Natural killer cell treated with Interleukin-12 subunit alpha and Interleukin-12 subunit beta and Interleukin-15 and Interleukin-18, amount 100 ng/mL, for 72 hours (primary cell): ENCODE measurements at regions not wholly inside any gene's neighbourhood (a gene's known extent, or its start where the extent isn't known, plus 50 kb on each side); places are given as distances from the start of the nearest gene placed in this dataset.

ENCODE experiments used
- ATAC-seq, 2 donors: fragments of 150-1000 bp; cut with Tn5 transposase in 1 of 2; sonication (Bioruptor Pico), chemical (Tn5 transposase) in 1 of 2; 2 replicates each; pipeline ENCODE4 v1.10.0; 2021
- DNase-seq: peaks from one replicate; pipeline ENCODE4 v3.0.0; 2022; ENCODE audit warnings: low spot score
- H3K27ac Mint-ChIP-seq, 2 donors: 1 replicate in 1 of 2; 2 replicates in 1 of 2; pipeline ENCODE4 v1.8.0; 2022; ENCODE audit warnings: mixed read lengths in 2 of 2, mild to moderate bottlenecking in 1 of 2, moderate library complexity in 1 of 2
- H3K27me3 Mint-ChIP-seq, 2 donors: 1 replicate in 1 of 2; 2 replicates in 1 of 2; pipeline ENCODE4 v1.8.0; 2022; ENCODE audit warnings: mixed read lengths in 2 of 2
- H3K36me3 Mint-ChIP-seq: one replicate; pipeline ENCODE4 v1.8.0; 2022; ENCODE audit warnings: mixed read lengths
- H3K4me1 Mint-ChIP-seq, 2 donors: 1 replicate in 1 of 2; 2 replicates in 1 of 2; pipeline ENCODE4 v1.8.0; 2022; ENCODE audit warnings: low read depth in 2 of 2, mixed read lengths in 2 of 2, mild to moderate bottlenecking in 1 of 2
- H3K4me3 Mint-ChIP-seq: one replicate; pipeline ENCODE4 v1.8.0; 2022; ENCODE audit warnings: mixed read lengths
- H3K9me3 Mint-ChIP-seq: 2 replicates; pipeline ENCODE4 v1.8.0; 2022; ENCODE audit warnings: mixed read lengths

DNA sequence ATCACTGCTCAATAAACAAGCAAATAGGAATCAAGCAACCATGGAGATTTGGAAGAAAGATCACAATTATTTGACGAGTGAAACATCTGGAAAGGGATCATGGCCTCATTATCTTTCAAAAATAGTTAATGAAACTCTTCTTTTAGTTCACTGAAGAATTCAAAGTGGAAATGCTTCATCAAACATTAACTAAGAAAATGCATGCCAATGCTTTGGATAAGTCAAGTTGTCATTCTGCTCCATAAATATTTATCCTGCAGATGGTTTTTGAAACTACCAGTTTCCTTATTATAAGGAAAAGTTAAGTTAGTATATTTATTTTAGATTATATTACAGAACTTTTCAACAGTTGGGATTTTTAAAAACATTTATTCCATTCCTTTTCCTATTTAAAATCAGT lies 206.5 kb upstream of the ADGRL2 start:
- no peaks in the 10 kb centered on the region for H3K36me3 Mint-ChIP-seq
- DNase-seq = no peak
- no peak overlapping the region for H3K27ac Mint-ChIP-seq
- H3K4me3 Mint-ChIP-seq = no peak overlapping the region
- peaks cover 13% of the 10 kb centered on the region for H3K9me3 Mint-ChIP-seq
- H3K4me1 Mint-ChIP-seq = no peaks in the 10 kb centered on the region
- ATAC-seq = no peak
- no peaks in the 10 kb centered on the region for H3K27me3 Mint-ChIP-seq

DNA sequence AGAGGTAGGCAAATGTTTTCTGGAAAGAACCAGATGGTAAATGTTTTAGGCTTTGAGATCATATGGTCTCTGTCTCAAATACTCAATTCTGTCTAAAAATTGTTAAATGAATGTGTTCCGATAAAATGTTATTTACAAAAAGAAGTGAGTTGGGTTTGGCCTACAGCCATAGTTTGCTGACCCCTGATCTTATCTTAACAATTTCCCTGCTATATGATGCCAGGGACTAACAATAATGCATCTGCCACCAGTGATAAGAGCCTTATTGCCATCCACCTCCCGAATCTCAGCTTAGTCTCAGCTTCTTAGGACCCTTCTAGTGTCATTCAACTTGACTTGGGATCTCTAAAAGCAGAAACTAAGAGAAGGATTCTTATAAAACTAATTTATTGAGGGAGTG lies 208.5 kb upstream of the ADGRL2 start:
- ATAC-seq (no peak), DNase-seq (no peak)
- no peaks in the 10 kb centered on the region for H3K27me3 Mint-ChIP-seq
- peaks cover 14% of the 10 kb centered on the region for H3K9me3 Mint-ChIP-seq
- H3K36me3 Mint-ChIP-seq = no peaks in the 10 kb centered on the region
- no peak overlapping the region for H3K27ac Mint-ChIP-seq
- no peak overlapping the region for H3K4me3 Mint-ChIP-seq
- H3K4me1 Mint-ChIP-seq = no peaks in the 10 kb centered on the region

DNA sequence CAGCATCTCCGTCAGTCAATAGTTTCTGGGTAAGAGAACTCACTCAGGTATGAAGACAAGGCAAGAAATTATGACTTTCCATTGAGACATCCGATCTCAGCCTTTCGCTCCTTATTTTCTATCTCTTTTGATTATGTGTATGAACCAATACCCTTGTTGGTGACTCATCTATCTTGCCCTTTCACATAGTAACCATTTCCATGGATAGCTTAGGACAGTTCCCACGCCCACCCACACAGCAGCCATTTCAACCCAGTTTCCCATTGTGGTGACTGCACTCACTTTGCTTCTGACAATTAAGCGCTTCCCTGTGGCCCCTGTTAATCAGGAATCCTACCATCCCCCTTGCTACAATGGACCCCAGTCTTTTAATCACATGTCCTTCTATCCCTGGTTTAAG lies 210.6 kb upstream of the ADGRL2 start:
- H3K4me3 Mint-ChIP-seq = no peak overlapping the region
- no peak for DNase-seq
- no peak overlapping the region for H3K27ac Mint-ChIP-seq
- H3K36me3 Mint-ChIP-seq = no peaks in the 10 kb centered on the region
- H3K27me3 Mint-ChIP-seq = no peaks in the 10 kb centered on the region
- H3K9me3 Mint-ChIP-seq = peaks cover 16% of the 10 kb centered on the region
- no peaks in the 10 kb centered on the region for H3K4me1 Mint-ChIP-seq
- ATAC-seq = no peak

DNA sequence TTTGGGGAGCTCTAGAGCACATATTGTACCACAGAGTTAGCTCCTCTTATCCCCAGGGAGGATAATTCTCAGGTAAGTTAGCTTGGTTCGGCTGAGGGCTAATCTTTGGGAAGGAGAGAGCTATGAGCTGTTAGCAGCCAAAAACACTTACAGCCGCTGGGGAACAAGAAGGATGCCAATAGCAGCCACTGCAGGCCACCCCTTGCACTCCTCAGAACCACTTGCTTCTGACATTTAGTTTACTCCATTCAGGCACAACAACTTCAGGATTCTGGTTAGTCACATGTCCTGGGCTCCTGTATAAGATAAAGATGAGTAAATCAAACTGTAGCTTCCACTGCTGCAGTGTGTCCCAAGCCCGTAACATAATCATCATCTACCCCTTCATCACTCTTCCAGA lies 212.6 kb upstream of the ADGRL2 start:
- H3K4me3 Mint-ChIP-seq = no peak overlapping the region
- peaks cover 16% of the 10 kb centered on the region for H3K9me3 Mint-ChIP-seq
- no peak for ATAC-seq
- DNase-seq = no peak
- no peaks in the 10 kb centered on the region for H3K36me3 Mint-ChIP-seq
- H3K4me1 Mint-ChIP-seq = no peaks in the 10 kb centered on the region
- no peak overlapping the region for H3K27ac Mint-ChIP-seq
- H3K27me3 Mint-ChIP-seq = no peaks in the 10 kb centered on the region

DNA sequence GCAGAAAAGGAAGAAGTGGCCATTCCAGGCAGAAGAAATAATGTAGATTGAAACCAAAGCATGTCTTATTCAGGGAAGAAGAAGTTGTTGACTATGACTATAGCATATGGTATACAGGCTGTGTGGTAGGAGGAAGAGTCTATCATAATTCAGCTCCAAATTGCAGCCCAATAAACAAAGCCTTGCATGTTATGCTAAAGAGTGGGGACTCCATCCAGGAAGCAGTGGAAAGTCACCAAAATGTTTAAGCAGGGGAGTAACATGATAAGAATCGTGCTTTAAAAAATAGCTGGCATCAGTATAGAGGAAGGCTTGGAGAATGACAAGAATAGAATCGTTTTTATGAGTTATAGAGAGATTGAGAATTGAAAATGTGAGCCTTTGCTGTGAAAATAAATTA lies 213.3 kb upstream of the ADGRL2 start:
- ATAC-seq = no peak
- H3K4me1 Mint-ChIP-seq = no peaks in the 10 kb centered on the region
- no peaks in the 10 kb centered on the region for H3K27me3 Mint-ChIP-seq
- H3K27ac Mint-ChIP-seq = no peak overlapping the region
- peaks cover 16% of the 10 kb centered on the region for H3K9me3 Mint-ChIP-seq
- no peak overlapping the region for H3K4me3 Mint-ChIP-seq
- H3K36me3 Mint-ChIP-seq = no peaks in the 10 kb centered on the region
- no peak for DNase-seq

DNA sequence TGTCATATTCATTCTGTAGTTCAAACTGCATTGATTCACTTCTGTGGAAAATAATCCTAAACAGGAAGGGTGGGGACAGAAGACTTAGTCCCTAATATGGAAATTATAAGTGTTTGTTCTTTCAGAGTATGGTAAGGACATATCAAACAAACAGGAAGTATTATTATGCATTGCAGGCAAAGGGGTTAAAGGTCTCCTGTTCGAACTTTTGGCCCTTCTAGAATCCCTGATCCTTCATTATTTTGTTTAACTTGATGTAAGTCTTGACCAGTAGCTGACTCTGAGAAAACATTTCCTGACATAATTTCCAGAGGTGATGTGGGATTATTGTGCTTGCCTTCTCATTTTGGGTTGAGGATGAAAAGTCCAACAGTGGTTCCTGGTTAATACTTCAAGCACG lies 215.4 kb upstream of the ADGRL2 start:
- H3K4me1 Mint-ChIP-seq = no peaks in the 10 kb centered on the region
- H3K36me3 Mint-ChIP-seq = no peaks in the 10 kb centered on the region
- H3K4me3 Mint-ChIP-seq = no peak overlapping the region
- no peaks in the 10 kb centered on the region for H3K27me3 Mint-ChIP-seq
- DNase-seq (no peak), ATAC-seq (no peak)
- H3K27ac Mint-ChIP-seq = no peak overlapping the region
- peaks cover 12% of the 10 kb centered on the region for H3K9me3 Mint-ChIP-seq

DNA sequence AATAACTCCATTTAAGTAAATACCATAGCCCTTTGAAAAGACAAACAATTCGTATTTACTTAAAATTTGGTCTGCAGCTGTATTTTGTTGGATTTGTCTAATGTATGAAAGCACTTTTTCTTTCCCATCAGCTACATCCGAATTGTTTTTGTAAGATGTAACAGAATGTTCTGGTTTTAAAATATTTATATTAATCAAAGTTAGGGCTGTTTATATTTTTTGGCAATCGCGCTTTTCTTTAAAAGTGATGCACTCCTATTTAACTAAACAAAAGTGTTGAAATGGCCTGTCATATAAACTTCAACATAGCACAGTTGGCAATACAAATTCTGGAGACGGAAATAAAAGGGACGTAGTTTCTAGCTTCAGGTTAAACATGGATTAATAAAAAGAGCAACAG lies 216.3 kb upstream of the ADGRL2 start:
- no peaks in the 10 kb centered on the region for H3K27me3 Mint-ChIP-seq
- no peaks in the 10 kb centered on the region for H3K36me3 Mint-ChIP-seq
- no peak overlapping the region for H3K4me3 Mint-ChIP-seq
- no peak for DNase-seq
- H3K4me1 Mint-ChIP-seq = no peaks in the 10 kb centered on the region
- H3K9me3 Mint-ChIP-seq = peaks cover 9% of the 10 kb centered on the region
- ATAC-seq = no peak
- no peak overlapping the region for H3K27ac Mint-ChIP-seq

DNA sequence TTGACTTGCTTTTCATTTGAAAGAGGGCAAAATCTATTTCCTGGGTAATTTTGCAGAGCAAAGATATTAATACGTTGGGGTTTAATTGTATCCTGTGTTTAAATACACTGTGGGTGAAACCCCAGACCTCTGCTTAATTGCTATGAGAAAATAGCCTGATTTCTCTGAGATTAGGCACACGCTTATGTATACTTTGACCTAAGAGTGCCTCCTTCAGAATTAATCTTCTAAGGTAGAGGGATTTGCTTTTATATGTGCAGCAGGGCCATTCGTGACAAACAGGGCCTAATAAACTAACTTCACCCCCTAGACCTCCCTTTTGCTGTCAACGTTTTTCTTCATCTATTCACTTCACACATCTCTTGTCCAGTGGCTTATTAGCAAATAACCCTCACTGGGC lies 216.9 kb upstream of the ADGRL2 start:
- ATAC-seq = no peak
- DNase-seq = no peak
- Mint-ChIP-seq H3K4me3 (no peak overlapping the region), H3K4me1 (no peaks in the 10 kb centered on the region), H3K27ac (no peak overlapping the region), H3K36me3 (no peaks in the 10 kb centered on the region), H3K9me3 (peaks cover 9% of the 10 kb centered on the region), H3K27me3 (no peaks in the 10 kb centered on the region)

DNA sequence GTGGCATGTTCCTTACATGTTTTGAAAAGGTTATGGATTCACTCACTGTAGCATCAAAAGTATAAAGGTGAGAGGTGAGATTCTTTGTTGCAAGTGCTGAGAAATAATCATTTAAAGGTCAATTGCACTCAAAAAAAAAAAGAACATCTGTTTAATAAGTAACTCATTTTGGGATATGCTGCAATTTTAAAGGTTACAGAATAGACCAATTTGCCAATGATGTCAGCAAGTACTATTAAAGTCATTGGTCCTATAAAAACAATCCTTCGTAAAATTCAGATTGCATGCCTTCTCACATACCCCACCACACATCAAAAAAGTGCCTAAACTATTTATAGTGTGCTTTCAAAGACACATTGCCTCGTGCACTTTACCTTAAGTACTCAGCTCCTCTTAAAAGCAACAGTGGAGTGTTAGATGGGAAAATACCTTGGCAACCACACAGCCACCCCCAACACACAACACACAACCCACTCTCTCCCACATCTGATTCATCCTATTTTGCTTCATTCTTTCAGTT lies 218.2 kb upstream of the ADGRL2 start:
- Mint-ChIP-seq H3K27ac (no peak overlapping the region), H3K27me3 (no peaks in the 10 kb centered on the region), H3K9me3 (peaks cover 6% of the 10 kb centered on the region), H3K36me3 (no peaks in the 10 kb centered on the region), H3K4me1 (no peaks in the 10 kb centered on the region), H3K4me3 (no peak overlapping the region)
- ATAC-seq (no peak), DNase-seq (no peak)

DNA sequence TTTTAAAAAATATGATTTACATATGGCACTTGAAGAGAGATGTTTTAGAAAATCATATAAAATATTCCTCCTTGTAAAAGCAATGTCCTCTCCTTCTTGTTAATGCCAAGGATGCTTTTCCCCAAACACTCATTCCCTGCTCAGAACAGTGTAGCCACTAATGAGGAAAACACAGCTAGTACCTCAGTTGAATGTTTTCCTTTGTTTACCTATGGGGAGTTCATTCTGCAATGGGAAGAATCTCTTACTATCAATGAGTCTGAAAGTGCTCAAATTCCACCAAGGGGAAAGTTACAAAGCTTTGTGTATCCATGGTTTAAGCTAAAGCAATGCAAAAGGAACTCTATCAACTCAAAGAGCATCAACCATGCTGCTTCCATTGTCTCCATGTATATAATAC lies 221.9 kb upstream of the ADGRL2 start:
- no peak for DNase-seq
- peaks cover 7% of the 10 kb centered on the region for H3K9me3 Mint-ChIP-seq
- no peak overlapping the region for H3K4me3 Mint-ChIP-seq
- no peaks in the 10 kb centered on the region for H3K36me3 Mint-ChIP-seq
- ATAC-seq = no peak
- H3K27me3 Mint-ChIP-seq = no peaks in the 10 kb centered on the region
- H3K27ac Mint-ChIP-seq = no peak overlapping the region
- no peaks in the 10 kb centered on the region for H3K4me1 Mint-ChIP-seq

DNA sequence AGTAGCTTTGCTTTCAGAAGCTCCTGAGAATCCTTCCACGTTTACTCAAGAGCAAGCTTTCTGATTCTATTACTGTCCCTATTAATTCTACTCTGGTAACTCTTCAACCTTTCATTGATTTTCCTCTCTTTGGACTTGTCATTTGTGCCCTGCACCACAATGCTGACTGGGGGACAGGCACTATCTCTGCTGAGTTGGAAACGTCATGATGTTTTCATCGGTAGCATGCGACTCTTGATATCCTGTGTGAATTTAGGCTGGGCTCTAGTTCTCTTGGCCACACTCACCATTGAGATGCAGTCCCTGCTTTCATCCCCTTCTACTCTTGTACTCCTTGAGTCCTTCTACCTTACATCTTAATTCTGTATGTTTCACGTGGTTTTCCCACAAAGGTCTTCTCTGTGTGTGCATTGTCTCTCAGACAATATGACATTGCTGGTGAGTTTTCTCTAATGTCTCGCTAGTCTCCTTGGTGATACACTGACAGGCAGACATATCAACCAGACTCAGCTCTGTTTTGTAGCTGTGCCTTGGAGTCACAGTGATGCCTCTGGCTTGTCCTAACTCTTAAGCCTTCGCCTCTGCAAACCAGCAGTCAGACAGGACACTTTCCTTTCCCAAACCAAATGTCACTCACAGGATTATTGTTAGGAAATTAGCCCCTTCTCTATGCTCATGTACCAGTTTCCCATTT lies 223.6 kb upstream of the ADGRL2 start:
- no peak for DNase-seq
- Mint-ChIP-seq H3K4me3 (no peak overlapping the region), H3K27ac (no peak overlapping the region), H3K9me3 (peaks cover 7% of the 10 kb centered on the region), H3K36me3 (no peaks in the 10 kb centered on the region), H3K4me1 (no peaks in the 10 kb centered on the region), H3K27me3 (no peaks in the 10 kb centered on the region)
- ATAC-seq = no peak

DNA sequence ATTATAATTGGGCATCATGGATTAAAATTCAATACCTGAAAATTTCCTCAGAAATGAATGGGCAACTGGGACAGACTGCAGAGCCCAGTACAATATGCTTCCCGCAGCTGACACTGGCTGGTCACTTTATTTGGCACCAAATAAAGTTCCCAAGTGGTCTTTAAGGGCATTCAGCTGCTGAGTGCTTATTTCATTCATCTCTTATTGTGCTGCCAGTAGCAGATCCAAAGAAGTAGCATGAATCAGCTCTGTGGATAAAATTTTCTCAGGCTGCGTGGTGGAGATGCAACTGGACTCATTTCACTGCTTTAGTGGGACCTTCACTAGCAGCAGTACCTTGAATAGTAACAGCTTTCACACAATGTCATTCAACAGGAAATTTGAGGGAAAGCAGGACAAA lies 226.3 kb upstream of the ADGRL2 start:
- DNase-seq = no peak
- no peaks in the 10 kb centered on the region for H3K27me3 Mint-ChIP-seq

DNA sequence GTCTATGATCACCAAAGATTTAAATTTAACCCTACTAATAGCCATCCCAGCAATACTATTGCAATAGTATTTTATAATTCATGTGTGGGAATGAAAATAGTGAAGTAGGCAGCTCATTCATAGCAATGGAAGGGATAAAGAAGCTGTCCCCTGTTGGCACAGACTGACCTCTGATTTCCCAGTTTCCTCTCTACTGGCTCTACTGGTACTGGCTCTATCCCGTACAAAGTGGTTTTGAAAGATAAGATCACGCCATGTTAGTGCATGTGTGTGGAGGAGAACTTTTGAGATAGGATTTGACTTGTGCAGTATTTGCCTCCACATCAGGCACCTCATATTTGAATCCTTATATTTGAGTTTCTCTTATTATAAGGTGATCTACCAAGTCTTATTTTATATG lies 227.3 kb upstream of the ADGRL2 start:
- Mint-ChIP-seq H3K36me3 (no peaks in the 10 kb centered on the region), H3K4me3 (no peak overlapping the region), H3K4me1 (no peaks in the 10 kb centered on the region), H3K27ac (no peak overlapping the region), H3K27me3 (no peaks in the 10 kb centered on the region), H3K9me3 (peaks cover 7% of the 10 kb centered on the region)
- ATAC-seq = no peak
- no peak for DNase-seq

More for the DNA sequence above, 226.3 kb upstream of the ADGRL2 start:
- H3K4me3 Mint-ChIP-seq = no peak overlapping the region
- no peaks in the 10 kb centered on the region for H3K36me3 Mint-ChIP-seq
- peaks cover 7% of the 10 kb centered on the region for H3K9me3 Mint-ChIP-seq
- H3K27ac Mint-ChIP-seq = no peak overlapping the region
- no peak for ATAC-seq
- no peaks in the 10 kb centered on the region for H3K4me1 Mint-ChIP-seq

DNA sequence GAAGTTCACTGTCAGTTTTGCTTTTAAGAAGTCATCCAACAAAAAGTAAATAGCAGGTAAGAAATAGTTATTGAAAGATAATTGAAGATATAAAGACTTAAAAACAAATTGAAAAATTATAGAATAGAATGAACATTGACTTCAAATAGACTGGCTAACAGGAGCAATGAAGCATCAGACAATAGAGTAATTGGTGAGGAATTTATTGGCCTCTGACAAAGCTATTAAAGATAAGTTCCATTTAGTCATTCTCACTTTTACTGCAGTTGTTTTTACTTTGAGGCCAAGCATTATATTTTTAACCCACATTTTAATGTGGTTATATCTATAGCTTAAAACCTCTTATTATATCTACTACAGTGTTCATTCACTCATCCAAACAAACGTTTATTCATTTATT lies 228.8 kb upstream of the ADGRL2 start:
- H3K9me3 Mint-ChIP-seq = peaks cover 1% of the 10 kb centered on the region
- no peaks in the 10 kb centered on the region for H3K4me1 Mint-ChIP-seq
- DNase-seq (no peak), ATAC-seq (no peak)
- H3K4me3 Mint-ChIP-seq = no peak overlapping the region
- H3K27me3 Mint-ChIP-seq = no peaks in the 10 kb centered on the region
- no peak overlapping the region for H3K27ac Mint-ChIP-seq
- no peaks in the 10 kb centered on the region for H3K36me3 Mint-ChIP-seq

DNA sequence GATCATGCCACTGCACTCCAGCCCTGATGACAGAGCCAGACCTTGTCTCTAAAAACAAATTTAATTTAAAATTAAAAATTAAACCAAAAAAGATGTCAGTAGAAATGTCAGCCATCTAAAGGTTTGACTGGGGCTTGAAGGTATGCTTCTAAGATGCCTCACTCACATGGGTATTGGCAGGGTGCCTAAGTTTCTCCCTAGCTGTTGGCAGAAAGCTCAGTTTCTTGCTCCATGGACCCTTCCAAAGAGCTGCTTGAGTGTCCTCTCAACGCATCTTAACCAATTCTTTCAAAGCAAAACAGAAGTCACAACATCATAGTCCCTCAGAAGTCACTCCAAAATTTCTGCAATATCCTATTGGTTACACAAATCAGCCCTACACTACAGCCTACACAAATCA lies 231.0 kb upstream of the ADGRL2 start:
- peaks cover 3% of the 10 kb centered on the region for H3K9me3 Mint-ChIP-seq
- DNase-seq = no peak
- H3K27me3 Mint-ChIP-seq = no peaks in the 10 kb centered on the region
- ATAC-seq = no peak
- no peak overlapping the region for H3K27ac Mint-ChIP-seq
- H3K36me3 Mint-ChIP-seq = no peaks in the 10 kb centered on the region
- no peaks in the 10 kb centered on the region for H3K4me1 Mint-ChIP-seq
- no peak overlapping the region for H3K4me3 Mint-ChIP-seq
